AG10803 (cell line): ENCODE measurements at regions not wholly inside any gene's neighbourhood (a gene's known extent, or its start where the extent isn't known, plus 50 kb on each side); places are given as distances from the start of the nearest gene placed in this dataset.

Experiments used
- DNase-seq: peaks from one replicate; pipeline ENCODE4 v3.0.0; 2010; ENCODE audit warnings: low read depth
- H3K4me3 ChIP-seq: 2 replicates; pipeline ENCODE4 v1.5.1; 2011; ENCODE audit warnings: mild to moderate bottlenecking, low read length, control low read depth
- TF ChIP-seq, protein P1 (sequence below): conservative IDR thresholded peaks from 2 replicates; pipeline ENCODE4 v1.5.1; 2011; ENCODE audit warnings: mild to moderate bottlenecking, low read length, control low read depth, inconsistent platforms

DNA sequence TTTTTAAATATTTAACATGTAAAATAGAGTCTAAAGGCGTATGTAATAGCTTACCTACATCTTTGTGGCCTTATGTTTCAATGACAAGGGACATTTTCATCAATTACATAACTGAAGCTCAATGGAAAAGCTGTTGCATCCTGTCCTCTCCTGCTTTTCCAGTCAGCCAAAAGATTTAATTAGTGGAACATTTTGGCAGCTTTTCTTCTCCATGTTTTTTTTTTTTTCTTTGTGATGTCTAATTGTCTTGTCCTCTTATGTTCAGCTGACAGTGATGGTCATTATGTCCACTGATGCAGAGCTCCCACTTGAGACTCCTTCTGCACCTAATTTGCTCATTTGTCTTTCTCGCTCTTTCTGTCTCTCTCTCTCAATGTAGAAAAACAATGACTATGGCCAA is 422.2 kb downstream of the GABRG1 start:
- TF ChIP-seq, protein P1, sequence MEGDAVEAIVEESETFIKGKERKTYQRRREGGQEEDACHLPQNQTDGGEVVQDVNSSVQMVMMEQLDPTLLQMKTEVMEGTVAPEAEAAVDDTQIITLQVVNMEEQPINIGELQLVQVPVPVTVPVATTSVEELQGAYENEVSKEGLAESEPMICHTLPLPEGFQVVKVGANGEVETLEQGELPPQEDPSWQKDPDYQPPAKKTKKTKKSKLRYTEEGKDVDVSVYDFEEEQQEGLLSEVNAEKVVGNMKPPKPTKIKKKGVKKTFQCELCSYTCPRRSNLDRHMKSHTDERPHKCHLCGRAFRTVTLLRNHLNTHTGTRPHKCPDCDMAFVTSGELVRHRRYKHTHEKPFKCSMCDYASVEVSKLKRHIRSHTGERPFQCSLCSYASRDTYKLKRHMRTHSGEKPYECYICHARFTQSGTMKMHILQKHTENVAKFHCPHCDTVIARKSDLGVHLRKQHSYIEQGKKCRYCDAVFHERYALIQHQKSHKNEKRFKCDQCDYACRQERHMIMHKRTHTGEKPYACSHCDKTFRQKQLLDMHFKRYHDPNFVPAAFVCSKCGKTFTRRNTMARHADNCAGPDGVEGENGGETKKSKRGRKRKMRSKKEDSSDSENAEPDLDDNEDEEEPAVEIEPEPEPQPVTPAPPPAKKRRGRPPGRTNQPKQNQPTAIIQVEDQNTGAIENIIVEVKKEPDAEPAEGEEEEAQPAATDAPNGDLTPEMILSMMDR = no peak
- DNase-seq = no peak
- no peak overlapping the region for H3K4me3 ChIP-seq

DNA sequence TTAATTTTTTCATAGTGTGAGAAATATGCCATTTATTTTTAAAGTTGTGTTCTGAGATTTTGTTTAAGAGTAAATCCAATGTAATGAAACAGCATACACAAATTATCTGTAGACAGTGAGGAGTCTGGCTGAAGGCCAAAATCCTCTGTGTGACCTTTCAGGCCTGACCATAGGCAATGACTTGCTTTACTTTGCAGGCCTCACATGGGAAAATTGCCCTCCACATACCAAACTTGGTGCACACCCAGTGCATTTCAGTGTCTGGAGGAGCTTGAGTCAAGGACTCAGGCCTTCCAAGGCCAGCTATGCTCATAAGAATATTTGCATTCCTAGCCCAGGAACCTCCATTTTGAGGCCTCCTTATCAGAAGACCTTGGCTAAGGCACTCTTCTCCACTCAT is 430.1 kb downstream of the GABRG1 start:
- TF ChIP-seq, protein P1 = no peak
- no peak overlapping the region for H3K4me3 ChIP-seq
- no peak for DNase-seq

GRCh38 chr4:45692131-45692735 is 431.6 kb downstream of the GABRG1 start:
- H3K4me3 ChIP-seq = no peak overlapping the region
- TF ChIP-seq, protein P1 = no peak
- no peak for DNase-seq

DNA sequence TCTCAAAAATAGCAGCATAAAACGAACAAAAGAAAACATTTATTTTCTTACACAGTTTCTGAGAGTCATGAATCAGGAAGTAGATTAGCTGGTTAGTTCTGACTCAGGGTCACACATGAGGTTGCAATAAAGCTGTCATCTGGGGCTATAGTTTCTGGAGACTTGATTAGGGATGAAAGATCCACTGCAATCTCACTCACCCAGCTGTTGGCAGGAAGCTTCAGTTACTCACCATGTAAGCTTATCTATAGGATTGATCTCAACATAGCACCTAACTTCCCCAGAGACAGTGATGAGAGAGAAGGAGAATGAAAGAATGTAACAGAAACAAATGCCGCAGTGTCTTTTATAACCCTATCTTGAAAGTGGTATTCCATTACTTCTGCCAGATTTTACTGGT is 435.5 kb downstream of the GABRG1 start:
- no peak for DNase-seq
- TF ChIP-seq, protein P1 = no peak
- no peak overlapping the region for H3K4me3 ChIP-seq

- TF ChIP-seq, protein P1 = no peak
- H3K4me3 ChIP-seq = no peak overlapping the region
- no peak for DNase-seq
These were observed 444.4 kb downstream of the GABRG1 start for GRCh38 chr4:45679411-45679810.

- no peak overlapping the region for H3K4me3 ChIP-seq
- TF ChIP-seq, protein P1 = no peak
- DNase-seq = no peak
These were observed 455.7 kb downstream of the GABRG1 start for GRCh38 chr4:45668128-45668527.

DNA sequence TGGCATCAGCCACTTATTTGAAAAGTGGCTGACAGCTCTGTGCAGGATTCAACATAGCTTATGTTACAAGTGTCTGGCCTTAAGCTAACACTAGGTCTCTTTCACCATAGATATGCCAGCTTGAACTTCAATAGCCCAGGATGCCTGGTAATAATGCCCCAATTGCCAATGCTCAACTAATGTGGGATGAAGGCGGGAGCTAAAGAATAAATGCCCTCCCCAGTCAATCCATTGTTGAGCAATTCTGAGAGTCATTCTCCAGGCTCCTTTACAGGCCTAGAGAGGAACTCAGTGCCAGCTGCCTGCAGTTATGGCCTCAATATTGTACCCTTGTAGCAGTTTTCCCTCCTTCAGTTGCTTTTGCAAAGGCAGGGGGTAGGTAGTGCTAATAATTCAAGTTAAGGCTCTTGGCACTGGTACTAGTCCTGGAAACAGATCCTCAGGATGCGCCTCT is 460.2 kb downstream of the GABRG1 start:
- DNase-seq = no peak
- TF ChIP-seq, protein P1 = no peak
- H3K4me3 ChIP-seq = no peak overlapping the region
